Mammary epithelial cell (primary cell): ENCODE measurements at regions not wholly inside any gene's neighbourhood (a gene's known extent, or its start where the extent isn't known, plus 50 kb on each side); places are given as distances from the start of the nearest gene placed in this dataset.

Experiments
- EZH2 ChIP-seq: IDR thresholded peaks from 2 replicates; pipeline ENCODE4 v1.6.1; 2012; ENCODE audit warnings: low read length, inconsistent platforms, borderline replicate concordance
- TF ChIP-seq, protein P1 (sequence below), 2 donors: IDR thresholded peaks in 1 of 2; conservative IDR thresholded peaks in 1 of 2; 2 replicates each; pipeline ENCODE4 v1.5.1; 2011 to 2012; ENCODE audit warnings: inconsistent platforms in 2 of 2, low read length in 2 of 2, mild to moderate bottlenecking in 2 of 2, control low read depth in 1 of 2, low read depth in 1 of 2; ENCODE audit not compliant: insufficient read depth in 1 of 2; ENCODE audit errors: extremely low read depth in 1 of 2

DNA sequence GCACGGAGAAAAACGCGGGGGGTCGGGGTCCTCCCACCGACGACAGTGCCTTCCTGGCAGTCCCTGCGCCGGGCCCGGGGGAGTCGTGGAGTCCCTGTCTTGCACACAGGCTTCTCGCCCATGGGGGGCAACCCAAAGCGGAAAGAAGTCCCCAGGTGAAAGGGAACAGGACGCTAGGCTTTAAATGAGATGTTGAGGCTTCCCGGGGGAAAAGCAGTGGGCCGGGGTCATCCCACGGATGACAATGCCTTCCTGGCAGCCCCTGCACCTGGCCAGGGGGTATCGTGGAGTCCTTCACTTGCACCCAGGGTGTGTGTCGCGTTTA is 162.9 kb upstream of the ALG10B start:
- TF ChIP-seq, protein P1, sequence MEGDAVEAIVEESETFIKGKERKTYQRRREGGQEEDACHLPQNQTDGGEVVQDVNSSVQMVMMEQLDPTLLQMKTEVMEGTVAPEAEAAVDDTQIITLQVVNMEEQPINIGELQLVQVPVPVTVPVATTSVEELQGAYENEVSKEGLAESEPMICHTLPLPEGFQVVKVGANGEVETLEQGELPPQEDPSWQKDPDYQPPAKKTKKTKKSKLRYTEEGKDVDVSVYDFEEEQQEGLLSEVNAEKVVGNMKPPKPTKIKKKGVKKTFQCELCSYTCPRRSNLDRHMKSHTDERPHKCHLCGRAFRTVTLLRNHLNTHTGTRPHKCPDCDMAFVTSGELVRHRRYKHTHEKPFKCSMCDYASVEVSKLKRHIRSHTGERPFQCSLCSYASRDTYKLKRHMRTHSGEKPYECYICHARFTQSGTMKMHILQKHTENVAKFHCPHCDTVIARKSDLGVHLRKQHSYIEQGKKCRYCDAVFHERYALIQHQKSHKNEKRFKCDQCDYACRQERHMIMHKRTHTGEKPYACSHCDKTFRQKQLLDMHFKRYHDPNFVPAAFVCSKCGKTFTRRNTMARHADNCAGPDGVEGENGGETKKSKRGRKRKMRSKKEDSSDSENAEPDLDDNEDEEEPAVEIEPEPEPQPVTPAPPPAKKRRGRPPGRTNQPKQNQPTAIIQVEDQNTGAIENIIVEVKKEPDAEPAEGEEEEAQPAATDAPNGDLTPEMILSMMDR (conservative IDR thresholded peaks at IDR 0.05 in 1 of 2, IDR thresholded peaks at IDR 0.05 in 1 of 2; ENCODE audit: extremely low read depth in 1 of 2, insufficient read depth in 1 of 2, low read depth in 1 of 2, low read length in 2 of 2): no peak
- TF ChIP-seq EZH2: no peak
